IMR-90 (cell line): ENCODE measurements at regions not wholly inside any gene's neighbourhood (a gene's known extent, or its start where the extent isn't known, plus 50 kb on each side); places are given as distances from the start of the nearest gene placed in this dataset.

Experiments
- ATAC-seq: fragments of 200-7000 bp; cut with Tn5 transposase; 2 replicates; pipeline ENCODE4 v1.9.1; 2020; ENCODE audit warnings: low read depth, mild to moderate bottlenecking, moderate library complexity
- BruUV-seq: library from RNA; stranded (reverse); fragments of 400-500 nt; replicated peaks from 2 replicates; lab custom pipeline; 2021; lab: Mats Ljungman, UMichigan
- CTCF ChIA-PET: fragments of 300-600 bp; formaldehyde crosslinking; extraction: SDS; loops from one replicate; lab custom pipeline; 2021; ENCODE audit warnings: antibody characterized with exemption; lab: Yijun Ruan, JAX
- POLR2A ChIA-PET: fragments of 300-600 bp; sonication (Branson Sonifier 250); formaldehyde crosslinking; loops from one replicate; lab custom pipeline; 2022; ENCODE audit warnings: antibody characterized with exemption; ENCODE audit not compliant: unreplicated experiment; lab: Charles Lee
- DNase-seq: peaks from one replicate; pipeline ENCODE4 v3.0.0; 2013
- H2AFZ ChIP-seq: replicated peaks from 2 replicates; pipeline ENCODE3; 2013; ENCODE audit warnings: low read length, mild to moderate bottlenecking; ENCODE audit not compliant: poor library complexity
- H2AK5ac ChIP-seq: 2 replicates; pipeline ENCODE4 v1.6.1; 2013; ENCODE audit warnings: low read depth, low read length, inconsistent platforms
- H2AK9ac ChIP-seq: replicated peaks from 2 replicates; pipeline ENCODE3; 2013; ENCODE audit warnings: mild to moderate bottlenecking, low read depth, low read length, moderate library complexity; ENCODE audit not compliant: poor library complexity
- H2BK120ac ChIP-seq: 2 replicates; pipeline ENCODE4 v1.6.1; 2013; ENCODE audit warnings: low read depth, low read length, inconsistent platforms
- H2BK15ac ChIP-seq: 3 replicates; pipeline ENCODE4 v1.6.1; 2013; ENCODE audit warnings: low read depth, low read length, inconsistent platforms
- H2BK20ac ChIP-seq: 2 replicates; pipeline ENCODE4 v1.6.1; 2013; ENCODE audit warnings: low read depth, mild to moderate bottlenecking, inconsistent platforms, low read length, moderate library complexity
- H2BK5ac ChIP-seq: 2 replicates; pipeline ENCODE4 v1.6.1; 2013; ENCODE audit warnings: mild to moderate bottlenecking, low read depth, low read length, inconsistent platforms; ENCODE audit not compliant: poor library complexity, severe bottlenecking
- H3K14ac ChIP-seq: replicated peaks from 2 replicates; pipeline ENCODE4 v1.6.1; 2013; ENCODE audit warnings: low read depth, low read length, inconsistent platforms
- H3K18ac ChIP-seq: 2 replicates; pipeline ENCODE4 v1.6.1; 2013; ENCODE audit warnings: low read depth, low read length, control low read depth
- H3K23ac ChIP-seq: 2 replicates; pipeline ENCODE4 v1.6.1; 2013; ENCODE audit warnings: low read depth, low read length, inconsistent platforms
- H3K27ac ChIP-seq: 2 replicates; pipeline ENCODE4 v1.5.1; 2013; ENCODE audit warnings: mild to moderate bottlenecking, control low read depth, low read length; ENCODE audit not compliant: insufficient read depth
- H3K27me3 ChIP-seq: 2 replicates; pipeline ENCODE4 v1.6.1; 2013; ENCODE audit warnings: low read length; ENCODE audit not compliant: control insufficient read depth, insufficient read depth
- H3K36me3 ChIP-seq: 2 replicates; pipeline ENCODE4 v1.6.1; 2013; ENCODE audit warnings: low read length, mixed read lengths; ENCODE audit not compliant: control insufficient read depth, insufficient read depth
- H3K4ac ChIP-seq: 2 replicates; pipeline ENCODE4 v1.6.1; 2013; ENCODE audit warnings: low read depth, low read length, inconsistent platforms
- H3K4me1 ChIP-seq: 2 replicates; pipeline ENCODE4 v1.6.1; 2013; ENCODE audit warnings: low read length, mixed read lengths; ENCODE audit not compliant: control insufficient read depth, insufficient read depth
- H3K4me2 ChIP-seq: 2 replicates; pipeline ENCODE4 v1.6.1; 2013; ENCODE audit warnings: low read depth, mild to moderate bottlenecking, control low read depth, low read length, moderate library complexity
- H3K4me3 ChIP-seq: 2 replicates; pipeline ENCODE4 v1.5.1; 2013; ENCODE audit warnings: low read depth, mild to moderate bottlenecking, control low read depth, low read length, moderate library complexity; ENCODE audit not compliant: insufficient read depth
- H3K56ac ChIP-seq: 2 replicates; pipeline ENCODE4 v1.6.1; 2013; ENCODE audit warnings: low read length, inconsistent platforms; ENCODE audit not compliant: insufficient read depth; ENCODE audit errors: extremely low read depth
- H3K79me1 ChIP-seq, 2 experiments: 2 replicates each; pipeline ENCODE4 v1.6.1; 2013; ENCODE audit warnings: low read length in 2 of 2, inconsistent platforms in 1 of 2, low read depth in 1 of 2
- H3K9ac ChIP-seq: 2 replicates; pipeline ENCODE4 v1.6.1; 2013; ENCODE audit warnings: low read depth, low read length, control low read depth
- H3K9me1 ChIP-seq: 2 replicates; pipeline ENCODE4 v1.6.1; 2013; ENCODE audit warnings: low read length, inconsistent platforms; ENCODE audit not compliant: insufficient read depth
- H3K9me3 ChIP-seq: 2 replicates; pipeline ENCODE4 v1.6.1; 2013; ENCODE audit warnings: low read length; ENCODE audit not compliant: control insufficient read depth, insufficient read depth
- H4K20me1 ChIP-seq: 2 replicates; pipeline ENCODE4 v1.6.1; 2013; ENCODE audit warnings: low read length, inconsistent platforms; ENCODE audit not compliant: insufficient read depth
- H4K5ac ChIP-seq: 2 replicates; pipeline ENCODE4 v1.6.1; 2013; ENCODE audit warnings: mild to moderate bottlenecking, low read depth, low read length, control low read depth
- H4K8ac ChIP-seq, 2 experiments: 2 replicates each; pipeline ENCODE4 v1.6.1; 2013; ENCODE audit warnings: low read depth in 2 of 2, low read length in 2 of 2, control low read depth in 1 of 2, inconsistent platforms in 1 of 2
- H4K91ac ChIP-seq: 2 replicates; pipeline ENCODE4 v1.6.1; 2013; ENCODE audit warnings: low read depth, low read length, inconsistent platforms; ENCODE audit not compliant: insufficient read depth
- CEBPB ChIP-seq: IDR thresholded peaks from 2 replicates; pipeline ENCODE4 v1.6.1; 2012; ENCODE audit warnings: low read depth, low read length, improper control_type of control experiment
- CTCF ChIP-seq: conservative IDR thresholded peaks from 2 replicates; pipeline ENCODE4 v1.5.1; 2012; ENCODE audit warnings: mild to moderate bottlenecking, low read depth, low read length, improper control_type of control experiment
- FOS ChIP-seq: fragments of 150-350 bp; IDR thresholded peaks from 2 replicates; pipeline ENCODE4 v1.6.1; 2016; ENCODE audit warnings: low read depth, low read length
- NFE2L2 ChIP-seq: fragments of 150-350 bp; IDR thresholded peaks from 2 replicates; pipeline ENCODE4 v1.6.1; 2016; ENCODE audit warnings: low read depth, mild to moderate bottlenecking, low read length
- RAD21 ChIP-seq: IDR thresholded peaks from 2 replicates; pipeline ENCODE4 v1.6.1; 2012; ENCODE audit warnings: low read length, improper control_type of control experiment
- RCOR1 ChIP-seq: IDR thresholded peaks from 2 replicates; pipeline ENCODE4 v1.6.1; 2012; ENCODE audit warnings: mild to moderate bottlenecking, low read length, improper control_type of control experiment; ENCODE audit not compliant: insufficient replicate concordance
- RFX5 ChIP-seq: IDR thresholded peaks from 2 replicates; pipeline ENCODE4 v1.8.0; 2012; ENCODE audit warnings: low read depth, mild to moderate bottlenecking, low read length, moderate library complexity
- SMC3 ChIP-seq: fragments of 150-350 bp; IDR thresholded peaks from 2 replicates; pipeline ENCODE4 v1.6.1; 2016; ENCODE audit warnings: low read depth, mild to moderate bottlenecking, antibody characterized with exemption, low read length, moderate library complexity
- USF2 ChIP-seq: fragments of 150-350 bp; IDR thresholded peaks from 2 replicates; pipeline ENCODE4 v1.6.1; 2017; ENCODE audit warnings: mild to moderate bottlenecking, antibody characterized with exemption, low read length, low read depth
- WGBS, 2 experiments: methylation state at CpG; one replicate each; pipeline versions ENCODE4 v1.1.5 to v1.1.7; 2013; ENCODE audit warnings: missing lambda C conversion rate in 2 of 2; ENCODE audit not compliant: insufficient read length in 1 of 2; ENCODE audit errors: extremely low coverage in 2 of 2; 5-methylcytosine and 5-hydroxymethylcytosine counted together
- dilution Hi-C: fragments of 300-500 bp; cut with HindIII; formaldehyde crosslinking; loops from one replicate; pipeline ENCODE4 v1.14.3; 2018; ENCODE audit warnings: low sequenced_read_pairs; ENCODE audit not compliant: unreplicated experiment
- in situ Hi-C: fragments of 300-500 bp; cut with MboI; formaldehyde crosslinking; loops from 3 replicates; pipeline ENCODE4 v1.14.3; 2019; ENCODE audit warnings: low sequenced_read_pairs, inconsistent platforms, mixed read lengths
- intact Hi-C: fragments of 100-400 bp; cut with micrococcal nuclease; formaldehyde crosslinking; loops from 2 replicates; pipeline ENCODE4 v1.10.0; 2022

- Histone ChIP-seq H2BK15ac (peak overlapping the region; percentile 60; the same call in 1 of the 3 replicates), H3K9ac (no peak overlapping the region), H3K56ac (no peak overlapping the region), H3K18ac (no peak overlapping the region), H4K8ac (peak overlapping the region in 1 of 2 experiments; percentile 31; a peak in 1 of 4 replicates), H3K36me3 (no peaks in the 10 kb centered on the region), H3K14ac (no peak overlapping the region), H2BK120ac (no peak overlapping the region), H3K4me1 (peaks cover 9% of the 10 kb centered on the region), H3K9me1 (peaks cover 9% of the 10 kb centered on the region; the same call in 1 of the 2 replicates), H2AK9ac (no peak overlapping the region), H3K4ac (no peak overlapping the region), H3K4me3 (no peak overlapping the region), H2BK20ac (no peak overlapping the region), H3K79me1 (no peaks in the 10 kb centered on the region), H3K27me3 (no peaks in the 10 kb centered on the region), H2AFZ (peak overlapping the region; percentile 76), H4K91ac (no peak overlapping the region), H2BK5ac (no peak overlapping the region), H3K27ac (no peak overlapping the region), H3K9me3 (no peaks in the 10 kb centered on the region), H4K5ac (no peak overlapping the region), H3K4me2 (no peak overlapping the region), H2AK5ac (peak overlapping the region; percentile 37; the same call in 1 of the 2 replicates), H3K23ac (no peak overlapping the region; the same call in 1 of the 2 replicates), H4K20me1 (no peaks in the 10 kb centered on the region)
- no CpG with 5 or more reads among the region's 2 CpGs for WGBS, 2 experiments
- peak; percentile 40 for ATAC-seq
- in situ Hi-C loops = no loop called here
- peak; percentile 56 for DNase-seq
- intact Hi-C loops = no loop called here
- TF ChIP-seq SMC3 = no peak
- no peak for TF ChIP-seq NFE2L2
- no peak for TF ChIP-seq USF2
- no peak for TF ChIP-seq CTCF
- no peak for TF ChIP-seq FOS
- TF ChIP-seq RAD21 = no peak
- no peak for TF ChIP-seq RFX5
- TF ChIP-seq RCOR1 = no peak
- TF ChIP-seq CEBPB = no peak
- CTCF ChIA-PET = no interaction called here
- dilution Hi-C loops = no loop called here
- POLR2A ChIA-PET = no interaction called here
- no TSS peak for BruUV-seq
These were observed 56.2 kb upstream of the ARHGAP42 start for GRCh38 chr11:100630898-100631297.
